ENCODE measurements at regions not wholly inside any gene's neighbourhood (a gene's known extent, or its start where the extent isn't known, plus 50 kb on each side); places are given as distances from the start of the nearest gene placed in this dataset.

GRCh38 chr7:134376693-134377092, 60.0 kb upstream of the SLC35B4 start:
- Histone ChIP-seq H3K4me1 (ENCODE audit: insufficient read depth, low read length, poor library complexity, severe bottlenecking) (no peaks in the 10 kb centered on the region), H3K36me3 (ENCODE audit: insufficient read depth, low read length, poor library complexity, severe bottlenecking) (no peaks in the 10 kb centered on the region), H3K4me3 (ENCODE audit: low read depth, low read length, poor library complexity, severe bottlenecking) (no peak overlapping the region), H3K27me3 (replicated peaks; ENCODE audit: insufficient read depth, low read depth, low read length, poor library complexity) (peaks cover 18% of the 10 kb centered on the region), H3K9me3 (ENCODE audit: low read depth, low read length, poor library complexity, severe bottlenecking) (no peaks in the 10 kb centered on the region), H3K27ac (ENCODE audit: low read depth, low read length, poor library complexity, severe bottlenecking) (no peak overlapping the region)
- POLR2A ChIA-PET (ENCODE audit: low non-redundant PET) = no interaction called here
- DNase-seq (ENCODE audit: low spot score) = no peak
- no peak for TF ChIP-seq EZH2 (IDR thresholded peaks at IDR 0.05; ENCODE audit: borderline replicate concordance, low read depth, low read length, poor library complexity, severe bottlenecking)
- TF ChIP-seq CTCF (conservative IDR thresholded peaks at IDR 0.05; ENCODE audit: low read depth, low read length) = no peak
- intact Hi-C loops (cut with micrococcal nuclease; ENCODE audit: unreplicated experiment) = no loop called here
- no TSS peak for BruUV-seq (replicated peaks)
- CTCF ChIA-PET = no interaction called here

GRCh38 chr7:134375206-134375605, 58.5 kb upstream of the SLC35B4 start:
- CTCF ChIA-PET = no interaction called here
- no peak overlapping the region for H3K4me3 ChIP-seq (ENCODE audit: low read depth, low read length, poor library complexity, severe bottlenecking)
- no peaks in the 10 kb centered on the region for H3K9me3 ChIP-seq (ENCODE audit: low read depth, low read length, poor library complexity, severe bottlenecking)
- TF ChIP-seq CTCF (conservative IDR thresholded peaks at IDR 0.05; ENCODE audit: low read depth, low read length) (no peak), EZH2 (IDR thresholded peaks at IDR 0.05; ENCODE audit: borderline replicate concordance, low read depth, low read length, poor library complexity, severe bottlenecking) (no peak)
- DNase-seq (ENCODE audit: low spot score) = no peak
- BruUV-seq (replicated peaks) = no TSS peak
- no peaks in the 10 kb centered on the region for H3K36me3 ChIP-seq (ENCODE audit: insufficient read depth, low read length, poor library complexity, severe bottlenecking)
- no peaks in the 10 kb centered on the region for H3K4me1 ChIP-seq (ENCODE audit: insufficient read depth, low read length, poor library complexity, severe bottlenecking)
- POLR2A ChIA-PET (ENCODE audit: low non-redundant PET) = no interaction called here
- intact Hi-C loops (cut with micrococcal nuclease; ENCODE audit: unreplicated experiment) = no loop called here
- H3K27me3 ChIP-seq (replicated peaks; ENCODE audit: insufficient read depth, low read depth, low read length, poor library complexity) = peaks cover 18% of the 10 kb centered on the region
- no peak overlapping the region for H3K27ac ChIP-seq (ENCODE audit: low read depth, low read length, poor library complexity, severe bottlenecking)

- H3K27ac ChIP-seq (ENCODE audit: low read depth, low read length, poor library complexity, severe bottlenecking) = no peak overlapping the region
- ChIA-PET CTCF (no interaction called here), POLR2A (ENCODE audit: low non-redundant PET) (no interaction called here)
- no peak overlapping the region for H3K4me3 ChIP-seq (ENCODE audit: low read depth, low read length, poor library complexity, severe bottlenecking)
- TF ChIP-seq EZH2 (IDR thresholded peaks at IDR 0.05; ENCODE audit: borderline replicate concordance, low read depth, low read length, poor library complexity, severe bottlenecking) (no peak), CTCF (conservative IDR thresholded peaks at IDR 0.05; ENCODE audit: low read depth, low read length) (no peak)
- no peaks in the 10 kb centered on the region for H3K36me3 ChIP-seq (ENCODE audit: insufficient read depth, low read length, poor library complexity, severe bottlenecking)
- no peaks in the 10 kb centered on the region for H3K9me3 ChIP-seq (ENCODE audit: low read depth, low read length, poor library complexity, severe bottlenecking)
- H3K27me3 ChIP-seq (replicated peaks; ENCODE audit: insufficient read depth, low read depth, low read length, poor library complexity) = peaks cover 18% of the 10 kb centered on the region
- no peak for DNase-seq (ENCODE audit: low spot score)
- no peaks in the 10 kb centered on the region for H3K4me1 ChIP-seq (ENCODE audit: insufficient read depth, low read length, poor library complexity, severe bottlenecking)
- intact Hi-C loops (cut with micrococcal nuclease; ENCODE audit: unreplicated experiment) = no loop called here
- no TSS peak for BruUV-seq (replicated peaks)
Observed at GRCh38 chr7:134374791-134375190, 58.1 kb upstream of the SLC35B4 start.

Data from A673 (cell line).